Right lobe of liver (tissue), 6 donors: ENCODE measurements at regions not wholly inside any gene's neighbourhood (a gene's known extent, or its start where the extent isn't known, plus 50 kb on each side); places are given as distances from the start of the nearest gene placed in this dataset.

Source experiments
- ATAC-seq, 4 donors: fragments of 200-7000 bp; cut with Tn5 transposase; one replicate each; pipeline ENCODE4 v1.9.1; 2020; ENCODE audit warnings: mild to moderate bottlenecking in 4 of 4, moderate library complexity in 4 of 4
- DNase-seq, 3 donors: peaks; one replicate each; pipeline ENCODE4 v3.0.0-alpha.2; 2020
- H3K27ac ChIP-seq, 3 donors: fragments of 200-600 bp; one replicate each; pipeline ENCODE4 v1.8.0; 2022
- H3K27me3 ChIP-seq, 2 donors: fragments of 200-600 bp; one replicate each; pipeline ENCODE4 v1.8.0; 2022
- H3K36me3 ChIP-seq, 4 donors: fragments of 200-600 bp; sonication (generic) in 1 of 4; one replicate each; pipeline versions ENCODE4 v1.5.1 to v1.8.0; 2017 to 2022; ENCODE audit warnings: control low read depth in 1 of 4
- H3K4me1 ChIP-seq, 4 donors: fragments of 200-600 bp; sonication (generic) in 1 of 4; one replicate each; pipeline versions ENCODE4 v1.5.1 to v1.8.0; 2017 to 2022; ENCODE audit warnings: control low read depth in 1 of 4
- H3K4me3 ChIP-seq, 3 donors: fragments of 200-600 bp; one replicate each; pipeline ENCODE4 v1.8.0; 2022
- H3K9me3 ChIP-seq, 4 donors: fragments of 200-600 bp; sonication (generic) in 1 of 4; one replicate each; pipeline versions ENCODE4 v1.5.1 to v1.8.0; 2017 to 2022; ENCODE audit warnings: control low read depth in 1 of 4
- POLR2A ChIP-seq: fragments of 450-650 bp; IDR thresholded peaks from one replicate; pipeline ENCODE4 v1.6.1; 2017; ENCODE audit warnings: antibody characterized with exemption, mild to moderate bottlenecking
- WGBS: methylation state at CpG from one replicate; pipeline ENCODE4 v1.1.6; 2018; ENCODE audit warnings: low coverage, low lambda C conversion rate; ENCODE audit not compliant: insufficient coverage; ENCODE audit errors: missing lambda C conversion rate; 5-methylcytosine and 5-hydroxymethylcytosine counted together
- intact Hi-C, 2 donors: fragments of 100-400 bp; cut with DNase I; formaldehyde crosslinking; loops; one replicate each; pipeline versions ENCODE4 v1.11.2 to v1.14.1; 2022
- TF ChIP-seq, protein P1 (sequence below), 4 donors: fragments of 200-600 bp in 3 of 4; fragments of 450-650 bp in 1 of 4; IDR thresholded peaks; one replicate each; pipeline versions ENCODE4 v1.5.1 to v1.8.0; 2016 to 2022; ENCODE audit warnings: antibody characterized with exemption in 4 of 4, mild to moderate bottlenecking in 2 of 4
- donor health status: DM: no; HTN: yes; CAD: no.
- donor health status: DM: no; HTN: no; CAD: no.
- donor health status: DM: no; HTN: no; CAD: no.
- donor health status: DM: no; HTN: yes; CAD: no.
- donor health status: DM: no; HTN: yes; CAD: no.

DNA sequence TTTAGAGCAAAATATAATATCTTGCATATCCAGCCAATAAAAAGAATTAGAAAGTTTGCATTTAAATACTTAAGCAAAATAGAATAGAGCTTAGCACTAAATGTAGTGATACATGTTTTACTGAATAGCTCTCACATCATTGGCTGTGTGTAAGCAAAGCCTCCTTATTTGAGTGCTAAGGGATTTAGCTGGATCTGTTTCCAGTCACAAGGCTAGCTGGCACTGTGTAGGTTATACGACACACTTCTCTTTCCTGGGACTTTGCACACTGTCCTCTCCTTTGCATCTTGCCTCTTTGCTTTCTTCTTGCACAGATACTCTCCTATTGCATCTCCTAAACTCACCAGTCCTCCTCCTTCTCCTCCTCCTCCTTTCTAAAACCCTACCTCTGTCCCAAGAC, 423.8 kb downstream of the KLF5 start:
- no peak for ATAC-seq
- Histone ChIP-seq H3K9me3 (no peaks in the 10 kb centered on the region), H3K27me3 (no peaks in the 10 kb centered on the region), H3K4me3 (no peak overlapping the region), H3K27ac (no peak overlapping the region), H3K36me3 (no peaks in the 10 kb centered on the region), H3K4me1 (no peaks in the 10 kb centered on the region)
- intact Hi-C loops: no loop called here
- TF ChIP-seq POLR2A: no peak
- TF ChIP-seq, protein P1, sequence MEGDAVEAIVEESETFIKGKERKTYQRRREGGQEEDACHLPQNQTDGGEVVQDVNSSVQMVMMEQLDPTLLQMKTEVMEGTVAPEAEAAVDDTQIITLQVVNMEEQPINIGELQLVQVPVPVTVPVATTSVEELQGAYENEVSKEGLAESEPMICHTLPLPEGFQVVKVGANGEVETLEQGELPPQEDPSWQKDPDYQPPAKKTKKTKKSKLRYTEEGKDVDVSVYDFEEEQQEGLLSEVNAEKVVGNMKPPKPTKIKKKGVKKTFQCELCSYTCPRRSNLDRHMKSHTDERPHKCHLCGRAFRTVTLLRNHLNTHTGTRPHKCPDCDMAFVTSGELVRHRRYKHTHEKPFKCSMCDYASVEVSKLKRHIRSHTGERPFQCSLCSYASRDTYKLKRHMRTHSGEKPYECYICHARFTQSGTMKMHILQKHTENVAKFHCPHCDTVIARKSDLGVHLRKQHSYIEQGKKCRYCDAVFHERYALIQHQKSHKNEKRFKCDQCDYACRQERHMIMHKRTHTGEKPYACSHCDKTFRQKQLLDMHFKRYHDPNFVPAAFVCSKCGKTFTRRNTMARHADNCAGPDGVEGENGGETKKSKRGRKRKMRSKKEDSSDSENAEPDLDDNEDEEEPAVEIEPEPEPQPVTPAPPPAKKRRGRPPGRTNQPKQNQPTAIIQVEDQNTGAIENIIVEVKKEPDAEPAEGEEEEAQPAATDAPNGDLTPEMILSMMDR (IDR thresholded peaks at IDR 0.05): no peak
- no peak for DNase-seq
- WGBS: no CpG with 5 or more reads among the region's 1 CpG

DNA sequence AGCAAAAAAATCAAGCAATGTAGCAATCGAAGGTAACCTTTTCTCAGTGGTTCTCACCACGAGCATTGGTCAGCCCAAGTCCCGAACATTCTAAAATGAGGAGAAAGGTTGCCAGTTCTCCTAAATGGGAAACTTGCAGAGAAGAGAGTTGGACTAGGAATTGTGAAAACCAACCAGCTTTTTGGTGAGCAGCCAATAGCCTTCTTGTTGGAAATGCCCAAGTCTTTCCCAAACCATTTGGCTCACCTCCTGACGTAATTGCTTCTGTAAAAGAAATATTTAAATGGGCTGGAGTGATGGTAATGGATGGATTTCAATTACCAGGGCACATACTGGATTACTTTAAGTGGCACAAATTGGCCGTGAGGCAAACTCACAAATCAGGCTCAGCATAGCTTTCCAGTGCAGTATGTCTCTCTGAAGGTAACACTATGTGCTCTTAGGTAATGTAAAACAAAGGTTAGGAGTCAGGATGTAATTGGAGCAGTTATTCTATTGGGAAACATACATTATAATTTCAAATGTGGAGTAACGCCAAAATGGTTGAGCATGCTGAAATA, 423.2 kb downstream of the KLF5 start:
- intact Hi-C loops: no loop called here
- H3K36me3 ChIP-seq: no peaks in the 10 kb centered on the region

DNA sequence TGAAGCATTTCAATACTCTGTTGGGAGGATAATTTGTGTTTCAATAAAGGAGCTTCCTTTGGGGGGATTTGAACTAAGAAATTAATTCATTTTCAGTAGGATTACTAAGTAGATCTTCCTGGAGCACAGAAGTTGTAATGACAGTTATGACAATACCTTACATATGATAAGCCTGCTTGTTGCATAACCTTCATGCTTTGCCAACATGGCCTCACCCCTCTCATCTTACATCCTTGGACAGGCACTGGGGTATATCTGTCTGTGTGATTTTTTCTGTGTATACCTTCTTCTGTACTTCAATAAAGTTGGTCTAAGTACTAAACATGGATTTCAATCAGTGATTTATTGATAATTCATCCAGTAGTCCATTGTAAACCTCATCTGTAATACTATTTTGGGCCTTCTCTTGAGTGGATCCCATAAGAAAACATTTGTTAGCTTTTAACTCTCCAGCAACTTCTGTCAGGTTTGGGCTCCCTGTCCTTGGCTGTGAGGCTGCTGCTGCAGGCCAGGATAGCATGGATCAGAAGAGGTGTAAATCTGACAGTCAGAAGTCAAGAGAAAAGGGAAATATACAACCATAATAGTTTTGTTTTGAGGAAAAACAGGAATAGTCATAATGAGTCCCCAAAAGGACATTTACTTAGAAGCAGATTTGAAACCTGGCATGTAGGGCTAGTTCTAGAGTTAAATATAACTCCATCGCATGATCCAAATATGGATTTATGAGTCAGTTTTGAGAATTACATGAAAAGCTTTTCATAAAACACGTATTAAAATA, 422.2 kb downstream of the KLF5 start:
- Histone ChIP-seq H3K9me3 (no peaks in the 10 kb centered on the region), H3K27me3 (no peaks in the 10 kb centered on the region), H3K4me3 (no peak overlapping the region), H3K4me1 (no peaks in the 10 kb centered on the region), H3K36me3 (no peaks in the 10 kb centered on the region), H3K27ac (no peak overlapping the region)
- DNase-seq: no peak
- no peak for ATAC-seq
- intact Hi-C loops: no loop called here
- 62% methylated on average over 2 of the region's 2 CpGs for WGBS
- TF ChIP-seq, protein P1 (IDR thresholded peaks at IDR 0.05): no peak
- TF ChIP-seq POLR2A: no peak

More for the DNA sequence above, 423.2 kb downstream of the KLF5 start:
- H3K27me3 ChIP-seq: no peaks in the 10 kb centered on the region
- H3K4me3 ChIP-seq: no peak overlapping the region
- TF ChIP-seq, protein P1 (IDR thresholded peaks at IDR 0.05): no peak
- TF ChIP-seq POLR2A: no peak
- DNase-seq (no peak), ATAC-seq (no peak)
- 64% methylated on average over 6 of the region's 6 CpGs for WGBS
- H3K9me3 ChIP-seq: no peaks in the 10 kb centered on the region
- H3K4me1 ChIP-seq: no peaks in the 10 kb centered on the region
- H3K27ac ChIP-seq: no peak overlapping the region

DNA sequence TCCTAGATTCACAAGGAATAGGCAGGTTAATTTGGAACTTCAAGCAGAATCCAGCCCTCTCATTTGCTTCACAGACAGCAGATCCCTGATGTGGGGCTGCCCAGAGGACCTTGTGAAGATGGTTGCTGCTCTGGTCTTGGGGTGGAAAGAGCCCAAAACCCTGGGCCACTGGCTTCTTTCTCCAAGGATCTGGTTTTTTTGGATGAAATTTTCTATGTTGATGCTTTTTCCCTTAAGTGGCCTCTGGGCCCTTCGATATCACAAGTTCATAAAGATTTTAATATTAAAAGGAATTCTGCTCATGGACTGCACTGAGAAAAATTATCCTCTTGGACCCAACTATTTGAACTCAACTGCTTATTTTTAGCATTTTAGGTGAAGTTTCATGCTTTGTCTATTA, 421.1 kb downstream of the KLF5 start:
- no peaks in the 10 kb centered on the region for H3K36me3 ChIP-seq
- H3K4me1 ChIP-seq: no peaks in the 10 kb centered on the region
- TF ChIP-seq, protein P1 (IDR thresholded peaks at IDR 0.05): no peak
- TF ChIP-seq POLR2A: no peak
- ATAC-seq (no peak), DNase-seq (no peak)
- intact Hi-C loops: no loop called here
- no peak overlapping the region for H3K27ac ChIP-seq
- WGBS: 87% methylated on average over 1 of the region's 1 CpG
- H3K4me3 ChIP-seq: no peak overlapping the region
- no peaks in the 10 kb centered on the region for H3K27me3 ChIP-seq
- H3K9me3 ChIP-seq: no peaks in the 10 kb centered on the region
